ENCODE measurements at regions not wholly inside any gene's neighbourhood (a gene's known extent, or its start where the extent isn't known, plus 50 kb on each side); places are given as distances from the start of the nearest gene placed in this dataset.
"Not testable (repeated sequence)": the region's sequence is repeated elsewhere in the genome, so short reads cannot be mapped to it uniquely, and the experiment has no call there.

GRCh38 chr2:242159921-242160320 is 290.4 kb downstream of the RTP5 start:
- FAIRE-seq = not testable (repeated sequence)

- FAIRE-seq = not testable (repeated sequence)
Observed at GRCh38 chr2:242165115-242165514, 295.6 kb downstream of the RTP5 start.

- not testable (repeated sequence) for FAIRE-seq
Observed at GRCh38 chr2:242171290-242171689, 301.8 kb downstream of the RTP5 start.
